Stimulated activated naive B cell treated with anti-CD40 and anti-IgM and Interleukin-4, amounts not matched to agents 10 μg/mL and 1 μg/mL and 100 μg/mL, for 72 hours (primary cell): ENCODE measurements at regions not wholly inside any gene's neighbourhood (a gene's known extent, or its start where the extent isn't known, plus 50 kb on each side); places are given as distances from the start of the nearest gene placed in this dataset.
A peak's percentile ranks its signal among the peaks of the same experiment; 100 is the strongest.
"Not testable (repeated sequence)": the region's sequence is repeated elsewhere in the genome, so short reads cannot be mapped to it uniquely, and the experiment has no call there.

Source experiments
- ATAC-seq, 2 donors: fragments of 150-1000 bp; cut with Tn5 transposase; replicated peaks; 2 replicates each; pipeline ENCODE4 v1.10.0; 2021; ENCODE audit warnings: moderate library complexity in 1 of 2
- DNase-seq: peaks from one replicate; pipeline ENCODE4 v3.0.0; 2021
- H3K27ac Mint-ChIP-seq: one replicate; pipeline ENCODE4 v1.8.0; 2022; ENCODE audit warnings: mild to moderate bottlenecking, mixed read lengths
- H3K27me3 Mint-ChIP-seq, 2 donors: one replicate each; pipeline ENCODE4 v1.8.0; 2022; ENCODE audit warnings: mixed read lengths in 2 of 2
- H3K36me3 Mint-ChIP-seq, 2 donors: one replicate each; pipeline ENCODE4 v1.8.0; 2022; ENCODE audit warnings: mixed read lengths in 2 of 2, mild to moderate bottlenecking in 1 of 2
- H3K4me1 Mint-ChIP-seq, 2 donors: one replicate each; pipeline ENCODE4 v1.8.0; 2022; ENCODE audit warnings: mixed read lengths in 2 of 2, mild to moderate bottlenecking in 1 of 2
- H3K4me3 Mint-ChIP-seq, 2 donors: one replicate each; pipeline ENCODE4 v1.8.0; 2022; ENCODE audit warnings: mild to moderate bottlenecking in 2 of 2, mixed read lengths in 2 of 2, moderate library complexity in 1 of 2
- H3K9me3 Mint-ChIP-seq, 2 donors: one replicate each; pipeline ENCODE4 v1.8.0; 2022; ENCODE audit warnings: mixed read lengths in 2 of 2, mild to moderate bottlenecking in 1 of 2

DNA sequence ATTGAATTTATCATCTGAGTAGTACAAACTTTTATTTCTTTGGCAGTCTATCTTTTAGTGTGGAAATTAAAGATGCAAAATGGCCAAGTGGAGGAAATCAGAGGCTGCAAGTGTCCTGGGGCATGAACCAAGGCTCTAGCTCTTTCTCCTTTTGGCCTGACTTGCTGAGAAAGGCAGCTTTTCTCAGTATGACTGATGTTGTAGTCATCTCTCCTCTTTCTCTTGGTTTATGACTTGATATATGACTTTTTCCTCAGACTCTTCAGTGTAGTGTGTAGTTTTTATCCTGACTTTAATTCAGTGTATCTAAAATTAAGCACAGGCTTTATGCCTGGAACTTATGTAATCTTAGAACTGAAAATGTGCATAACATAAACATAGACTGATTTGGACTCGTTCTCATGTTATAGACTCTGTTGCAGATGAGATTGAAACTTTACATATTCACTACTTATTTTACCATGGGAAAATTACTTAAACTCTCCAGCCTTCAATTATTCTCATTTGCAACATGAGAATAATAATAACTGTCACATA is 65.7 kb downstream of the SLITRK5 start:
- no peak overlapping the region for H3K4me3 Mint-ChIP-seq
- no peak overlapping the region for H3K27ac Mint-ChIP-seq
- DNase-seq = no peak
- H3K9me3 Mint-ChIP-seq = peaks cover 0 to 2% of the 10 kb centered on the region in 2 donors
- no peaks in the 10 kb centered on the region for H3K4me1 Mint-ChIP-seq
- H3K36me3 Mint-ChIP-seq = no peaks in the 10 kb centered on the region
- peak; percentile 25 to 43 for ATAC-seq
- no peaks in the 10 kb centered on the region for H3K27me3 Mint-ChIP-seq

GRCh38 chr13:87754097-87754496 is 82.9 kb downstream of the SLITRK5 start:
- H3K4me1 Mint-ChIP-seq = no peaks in the 10 kb centered on the region
- H3K9me3 Mint-ChIP-seq = no peaks in the 10 kb centered on the region
- H3K27ac Mint-ChIP-seq = no peak overlapping the region
- no peaks in the 10 kb centered on the region for H3K27me3 Mint-ChIP-seq
- no peak overlapping the region for H3K4me3 Mint-ChIP-seq
- H3K36me3 Mint-ChIP-seq = no peaks in the 10 kb centered on the region
- DNase-seq (no peak), ATAC-seq (no peak)

DNA sequence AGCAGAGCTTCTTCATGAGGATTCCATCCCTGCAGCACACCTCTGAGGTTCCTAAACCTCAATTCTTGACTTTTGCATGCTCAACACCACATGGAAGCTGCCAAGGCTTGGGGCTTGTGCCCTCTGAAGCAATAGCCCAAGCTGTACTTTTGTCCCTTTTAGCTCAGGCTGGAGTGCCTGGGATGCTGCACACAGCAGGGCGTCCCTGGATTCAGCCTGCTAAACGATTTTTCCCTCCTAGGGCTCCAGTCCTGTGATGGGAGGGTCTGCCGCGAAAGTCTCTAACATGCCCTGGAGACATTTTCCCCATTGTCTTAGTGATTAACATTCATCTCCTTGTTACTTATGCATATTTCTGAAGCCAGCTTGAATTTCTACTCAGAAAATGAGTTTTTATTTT is 98.3 kb downstream of the SLITRK5 start:
- H3K27me3 Mint-ChIP-seq = no peaks in the 10 kb centered on the region
- DNase-seq (no peak), ATAC-seq (no peak)
- no peak overlapping the region for H3K4me3 Mint-ChIP-seq
- H3K27ac Mint-ChIP-seq = no peak overlapping the region
- H3K9me3 Mint-ChIP-seq = peaks cover 0 to 6% of the 10 kb centered on the region in 2 donors
- no peaks in the 10 kb centered on the region for H3K36me3 Mint-ChIP-seq
- H3K4me1 Mint-ChIP-seq = no peaks in the 10 kb centered on the region

DNA sequence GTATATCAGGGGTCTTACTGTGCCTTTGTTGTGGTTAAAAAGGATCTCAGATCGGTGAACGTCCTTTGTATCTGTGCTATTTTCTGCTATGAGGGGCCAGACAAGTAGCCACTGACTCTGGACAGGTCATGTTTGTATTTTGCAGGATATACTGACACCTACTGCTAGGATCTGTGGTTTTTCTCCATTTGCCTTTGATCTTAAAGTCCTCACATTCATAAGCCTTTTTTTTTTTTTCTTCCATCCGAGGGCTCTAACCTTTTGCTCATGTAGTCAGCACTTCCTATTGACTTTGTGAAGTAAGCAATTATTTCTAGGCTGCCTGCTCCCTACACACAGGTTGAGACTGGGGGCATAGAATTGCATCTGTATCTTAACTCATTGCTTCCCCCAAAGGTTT is 106.2 kb downstream of the SLITRK5 start:
- no peaks in the 10 kb centered on the region for H3K27me3 Mint-ChIP-seq
- no peak for DNase-seq
- no peaks in the 10 kb centered on the region for H3K36me3 Mint-ChIP-seq
- no peak overlapping the region for H3K27ac Mint-ChIP-seq
- no peak for ATAC-seq
- H3K4me1 Mint-ChIP-seq = no peaks in the 10 kb centered on the region
- peaks cover 2 to 6% of the 10 kb centered on the region in 2 donors for H3K9me3 Mint-ChIP-seq
- no peak overlapping the region for H3K4me3 Mint-ChIP-seq

DNA sequence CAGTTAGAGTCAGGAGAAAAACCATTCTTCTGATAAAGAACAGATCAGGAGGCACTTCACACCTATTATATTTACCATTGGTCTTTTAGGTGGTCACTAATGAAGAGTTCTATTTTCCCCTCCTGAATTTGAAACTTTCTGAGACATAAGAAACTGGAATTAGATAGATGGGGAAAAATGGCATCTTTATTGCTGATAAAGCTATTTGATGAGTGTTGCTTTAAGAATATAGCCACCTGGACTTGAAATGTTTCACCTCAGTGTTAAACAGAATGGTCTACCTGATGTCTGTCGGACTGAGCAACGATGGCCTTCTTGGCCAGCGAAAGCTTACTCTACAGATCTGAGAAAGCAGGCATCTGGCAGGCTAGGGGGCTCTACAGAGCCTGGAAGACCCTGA is 107.0 kb downstream of the SLITRK5 start:
- Mint-ChIP-seq H3K27me3 (no peaks in the 10 kb centered on the region), H3K27ac (no peak overlapping the region), H3K4me1 (no peaks in the 10 kb centered on the region), H3K36me3 (no peaks in the 10 kb centered on the region), H3K9me3 (peaks cover 2 to 6% of the 10 kb centered on the region in 2 donors), H3K4me3 (no peak overlapping the region)
- ATAC-seq (no peak), DNase-seq (no peak)

- Mint-ChIP-seq H3K4me3 (no peak overlapping the region), H3K27me3 (no peaks in the 10 kb centered on the region), H3K9me3 (peaks cover 2 to 6% of the 10 kb centered on the region in 2 donors), H3K4me1 (no peaks in the 10 kb centered on the region), H3K27ac (no peak overlapping the region), H3K36me3 (no peaks in the 10 kb centered on the region)
- ATAC-seq (no peak), DNase-seq (no peak)
Measured at GRCh38 chr13:87779426-87779825, 108.3 kb downstream of the SLITRK5 start.

GRCh38 chr13:87783366-87783765 is 112.2 kb downstream of the SLITRK5 start:
- H3K27ac Mint-ChIP-seq = no peak overlapping the region
- no peak for DNase-seq
- no peak for ATAC-seq
- H3K9me3 Mint-ChIP-seq = no peaks in the 10 kb centered on the region
- no peaks in the 10 kb centered on the region for H3K4me1 Mint-ChIP-seq
- no peaks in the 10 kb centered on the region for H3K36me3 Mint-ChIP-seq
- no peak overlapping the region for H3K4me3 Mint-ChIP-seq
- no peaks in the 10 kb centered on the region for H3K27me3 Mint-ChIP-seq

DNA sequence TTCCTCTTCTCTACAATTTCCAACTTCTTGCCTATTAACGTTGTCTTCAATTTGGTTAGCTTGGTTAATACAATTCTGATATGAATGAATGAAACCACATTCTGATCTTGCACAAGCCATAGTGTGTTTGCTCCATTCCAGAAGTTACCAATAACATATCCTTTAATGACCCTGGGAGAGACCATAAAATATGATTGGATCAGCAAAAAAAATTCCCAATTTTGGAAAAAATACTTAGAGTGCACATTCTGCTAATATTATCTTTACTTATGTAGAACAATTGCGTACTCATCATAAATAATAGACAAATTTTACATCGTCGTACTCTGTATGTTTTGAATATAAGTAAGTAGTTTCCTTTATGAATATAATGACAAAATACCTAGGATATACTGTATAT is 117.2 kb downstream of the SLITRK5 start:
- H3K9me3 Mint-ChIP-seq = peaks cover 0 to 2% of the 10 kb centered on the region in 2 donors
- H3K36me3 Mint-ChIP-seq = no peaks in the 10 kb centered on the region
- no peak for ATAC-seq
- H3K27me3 Mint-ChIP-seq = no peaks in the 10 kb centered on the region
- no peak overlapping the region for H3K4me3 Mint-ChIP-seq
- H3K4me1 Mint-ChIP-seq = no peaks in the 10 kb centered on the region
- no peak for DNase-seq
- no peak overlapping the region for H3K27ac Mint-ChIP-seq

DNA sequence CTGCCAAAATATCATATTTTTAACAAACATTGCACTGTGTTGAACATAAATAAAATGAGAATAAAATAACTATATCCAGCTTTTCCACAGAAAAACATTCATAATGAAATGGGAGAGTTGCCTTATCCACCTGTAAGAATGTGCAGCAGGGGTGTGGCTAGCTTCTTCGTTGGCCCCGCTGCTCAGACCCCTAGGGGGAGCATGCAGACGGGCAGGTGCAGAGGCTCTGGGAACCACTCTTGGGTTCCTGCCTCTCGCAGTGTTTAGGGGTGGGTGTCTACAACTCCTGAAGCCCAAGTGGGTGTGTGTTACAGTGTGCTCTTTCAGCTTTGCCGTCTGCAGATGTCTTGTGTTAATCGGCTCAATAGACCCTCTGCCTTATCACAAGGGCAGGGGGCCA is 121.7 kb downstream of the SLITRK5 start:
- Mint-ChIP-seq H3K36me3 (no peaks in the 10 kb centered on the region), H3K4me3 (no peak overlapping the region), H3K27ac (no peak overlapping the region), H3K27me3 (no peaks in the 10 kb centered on the region), H3K4me1 (no peaks in the 10 kb centered on the region), H3K9me3 (peaks cover 4 to 6% of the 10 kb centered on the region in 2 donors)
- ATAC-seq = no peak
- DNase-seq = no peak

- Mint-ChIP-seq H3K27ac (no peak overlapping the region), H3K27me3 (no peaks in the 10 kb centered on the region), H3K36me3 (no peaks in the 10 kb centered on the region), H3K4me3 (no peak overlapping the region), H3K9me3 (peaks cover 2 to 4% of the 10 kb centered on the region in 2 donors), H3K4me1 (no peaks in the 10 kb centered on the region)
- ATAC-seq (no peak), DNase-seq (no peak)
Measured at GRCh38 chr13:87798536-87798935, 127.4 kb downstream of the SLITRK5 start.

GRCh38 chr13:87810391-87810801 is 139.2 kb downstream of the SLITRK5 start:
- Mint-ChIP-seq H3K27ac (no peak overlapping the region), H3K9me3 (peaks cover 1 to 6% of the 10 kb centered on the region in 2 donors), H3K4me3 (no peak overlapping the region), H3K36me3 (no peaks in the 10 kb centered on the region), H3K4me1 (no peaks in the 10 kb centered on the region), H3K27me3 (no peaks in the 10 kb centered on the region)
- no peak for ATAC-seq
- DNase-seq = no peak

DNA sequence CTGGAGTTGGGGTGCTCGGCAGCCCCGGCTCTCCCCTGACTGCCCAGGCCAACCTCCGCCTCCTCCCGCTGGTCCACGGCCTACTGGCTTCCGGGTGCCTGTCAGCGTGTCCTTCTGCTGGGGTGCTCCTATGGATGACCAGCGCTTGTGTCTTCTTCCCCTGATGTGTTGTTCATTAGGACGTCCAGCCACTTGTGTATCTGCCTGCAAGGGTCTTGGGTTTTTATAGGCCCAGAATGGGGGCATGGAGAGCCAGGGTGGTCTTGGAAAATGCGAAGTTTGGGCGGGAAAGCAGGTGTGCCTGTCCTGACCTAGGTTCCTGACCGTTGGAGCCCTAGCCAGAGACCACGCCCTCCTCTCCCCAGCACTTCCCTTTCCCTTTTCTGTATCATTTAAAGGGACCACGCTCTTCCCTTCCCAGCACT is 139.8 kb downstream of the SLITRK5 start:
- Mint-ChIP-seq H3K36me3 (no peaks in the 10 kb centered on the region), H3K27me3 (no peaks in the 10 kb centered on the region), H3K4me1 (no peaks in the 10 kb centered on the region), H3K27ac (no peak overlapping the region), H3K9me3 (peaks cover 1 to 6% of the 10 kb centered on the region in 2 donors), H3K4me3 (no peak overlapping the region)
- DNase-seq = no peak
- no peak for ATAC-seq

DNA sequence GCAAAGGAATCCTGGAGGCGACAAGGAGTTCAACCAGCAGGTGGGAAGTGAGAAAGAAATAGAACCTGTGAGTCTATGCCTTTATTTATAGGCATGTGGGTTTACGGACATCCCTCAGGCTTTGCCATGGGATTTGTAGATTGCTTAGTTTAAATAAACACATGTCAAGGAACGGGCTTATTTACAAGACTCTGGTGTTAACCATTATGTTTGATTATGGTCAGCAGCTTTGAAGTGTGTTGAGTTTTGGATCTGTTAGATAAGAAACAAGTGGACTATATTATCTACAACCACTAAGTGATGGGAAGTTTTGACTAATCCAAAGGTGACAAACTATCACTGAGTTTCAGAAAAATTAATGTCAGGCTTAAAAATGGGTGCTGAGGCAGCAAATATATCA is 143.2 kb downstream of the SLITRK5 start:
- H3K4me1 Mint-ChIP-seq = no peaks in the 10 kb centered on the region
- ATAC-seq (no peak), DNase-seq (no peak)
- H3K4me3 Mint-ChIP-seq = no peak overlapping the region
- peaks cover 3 to 6% of the 10 kb centered on the region in 2 donors for H3K9me3 Mint-ChIP-seq
- H3K27ac Mint-ChIP-seq = no peak overlapping the region
- no peaks in the 10 kb centered on the region for H3K36me3 Mint-ChIP-seq
- no peaks in the 10 kb centered on the region for H3K27me3 Mint-ChIP-seq

GRCh38 chr13:87820241-87820640 is 149.1 kb downstream of the SLITRK5 start:
- Mint-ChIP-seq H3K27ac (no peak overlapping the region), H3K4me1 (no peaks in the 10 kb centered on the region), H3K4me3 (no peak overlapping the region), H3K36me3 (no peaks in the 10 kb centered on the region), H3K9me3 (peaks cover 2 to 4% of the 10 kb centered on the region in 2 donors), H3K27me3 (no peaks in the 10 kb centered on the region)
- DNase-seq (no peak), ATAC-seq (no peak)

GRCh38 chr13:87821512-87821911 is 150.3 kb downstream of the SLITRK5 start:
- Mint-ChIP-seq H3K27me3 (no peaks in the 10 kb centered on the region), H3K4me3 (no peak overlapping the region), H3K36me3 (no peaks in the 10 kb centered on the region), H3K4me1 (no peaks in the 10 kb centered on the region), H3K9me3 (peaks cover 2 to 4% of the 10 kb centered on the region in 2 donors), H3K27ac (no peak overlapping the region)
- no peak for DNase-seq
- ATAC-seq = no peak

- not testable (repeated sequence) for H3K36me3 Mint-ChIP-seq, H3K27me3 Mint-ChIP-seq, H3K9me3 Mint-ChIP-seq, H3K27ac Mint-ChIP-seq, ATAC-seq, H3K4me3 Mint-ChIP-seq, DNase-seq, H3K4me1 Mint-ChIP-seq
Measured at GRCh38 chr13:87826301-87826700, 155.1 kb downstream of the SLITRK5 start.
